Non-pigmented ciliary epithelial cell (primary cell): ENCODE measurements at regions not wholly inside any gene's neighbourhood (a gene's known extent, or its start where the extent isn't known, plus 50 kb on each side); places are given as distances from the start of the nearest gene placed in this dataset.

Experiments
- DNase-seq: peaks from one replicate; pipeline ENCODE4 v3.0.0-alpha.2; 2010; ENCODE audit warnings: low read depth

DNA sequence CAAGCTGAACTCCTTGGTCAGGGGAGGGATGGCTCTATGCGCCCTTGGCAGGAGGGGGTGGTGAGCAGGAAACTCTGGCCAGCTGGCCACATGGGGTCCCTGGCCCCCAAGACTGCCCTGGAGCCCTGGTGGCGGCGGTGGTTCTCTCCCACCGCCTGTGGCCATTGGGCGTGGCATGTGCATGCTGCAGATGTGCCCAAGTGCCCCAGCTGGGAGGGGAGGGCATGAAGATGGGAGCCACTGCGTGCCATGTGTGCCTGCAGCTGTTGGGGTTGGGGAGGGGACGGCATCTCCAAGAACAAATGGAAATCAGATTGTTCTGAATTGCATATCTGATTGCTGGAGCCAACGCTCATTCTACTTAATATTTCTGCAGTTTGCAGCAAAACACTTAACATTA is 115.7 kb upstream of the IGF1 start:
- DNase-seq, result no peak

DNA sequence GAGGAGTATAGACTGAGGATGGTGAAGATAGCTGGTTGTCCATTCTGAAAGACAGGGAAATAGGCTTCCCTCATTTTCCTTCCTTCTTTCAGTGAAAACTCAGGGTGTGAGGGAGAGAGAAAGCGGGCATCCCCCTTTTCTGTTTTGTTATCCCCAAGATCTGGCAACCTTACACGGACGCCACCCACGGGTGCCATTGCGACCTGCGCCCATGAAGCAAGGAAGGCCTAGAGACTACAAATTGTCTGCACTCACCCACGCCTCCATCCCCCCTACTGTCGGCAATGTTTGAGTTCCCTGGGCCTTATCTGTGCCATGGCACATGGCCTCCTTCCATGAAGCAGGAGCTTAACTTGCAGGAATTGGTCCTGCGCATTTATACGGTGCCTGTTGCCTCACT is 115.0 kb upstream of the IGF1 start:
- DNase-seq, result no peak

DNA sequence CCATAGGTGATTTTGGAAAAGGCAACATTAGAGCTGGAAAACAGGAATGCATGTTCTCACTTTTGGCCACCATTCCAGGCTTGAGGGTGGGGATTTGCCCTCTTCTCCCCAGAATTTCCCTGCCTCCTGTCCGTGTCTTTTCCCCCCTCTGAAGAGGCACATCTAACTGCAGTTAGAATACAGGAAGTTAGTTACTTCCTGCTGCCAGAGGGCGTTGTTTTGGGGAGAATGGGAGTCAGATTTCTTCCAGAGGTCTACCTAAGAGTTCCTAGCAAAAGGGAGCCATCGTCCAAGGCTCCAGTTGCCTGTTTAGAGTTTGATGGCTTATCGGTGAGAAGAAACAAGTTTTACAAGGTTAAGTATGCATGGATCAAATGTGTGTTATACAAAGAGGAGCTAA is 112.8 kb upstream of the IGF1 start:
- no peak for DNase-seq

DNA sequence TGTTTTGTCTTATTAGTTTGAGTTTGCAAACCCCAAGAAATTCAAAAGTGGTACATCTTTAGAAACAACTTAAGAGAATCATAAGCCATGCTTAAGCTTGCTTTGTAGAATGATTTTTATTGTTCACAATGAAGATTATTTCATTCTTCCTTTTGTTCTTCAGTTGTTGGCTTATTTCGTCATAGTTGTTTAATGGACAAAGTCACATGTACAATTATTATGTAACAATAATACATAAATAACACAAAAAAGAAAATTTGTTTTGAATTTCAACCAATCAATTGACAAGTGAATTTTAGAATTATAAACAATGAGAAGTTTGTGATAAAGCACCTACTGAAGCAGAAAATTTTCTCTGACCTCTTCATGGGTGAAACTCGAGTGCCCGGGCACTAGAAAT is 111.8 kb upstream of the IGF1 start:
- no peak for DNase-seq

DNA sequence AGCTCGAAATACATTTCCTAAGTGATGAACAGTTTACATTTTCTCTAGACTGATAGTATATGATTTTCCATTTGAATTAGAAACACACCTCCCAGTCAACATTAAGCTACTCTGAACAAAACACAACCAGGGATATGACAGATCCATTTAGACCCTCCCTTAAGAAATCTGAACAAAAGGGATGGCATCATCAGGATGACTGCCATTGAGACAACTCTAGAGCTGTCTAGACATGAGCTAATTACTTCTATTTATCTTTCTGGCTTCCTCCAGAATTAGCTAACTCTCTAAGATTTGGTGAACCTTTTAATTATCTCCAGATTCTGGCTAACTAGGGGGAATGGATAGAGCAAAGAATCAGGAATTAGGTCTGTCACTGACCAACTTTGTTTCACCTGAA is 92.9 kb upstream of the IGF1 start:
- DNase-seq, result no peak

DNA sequence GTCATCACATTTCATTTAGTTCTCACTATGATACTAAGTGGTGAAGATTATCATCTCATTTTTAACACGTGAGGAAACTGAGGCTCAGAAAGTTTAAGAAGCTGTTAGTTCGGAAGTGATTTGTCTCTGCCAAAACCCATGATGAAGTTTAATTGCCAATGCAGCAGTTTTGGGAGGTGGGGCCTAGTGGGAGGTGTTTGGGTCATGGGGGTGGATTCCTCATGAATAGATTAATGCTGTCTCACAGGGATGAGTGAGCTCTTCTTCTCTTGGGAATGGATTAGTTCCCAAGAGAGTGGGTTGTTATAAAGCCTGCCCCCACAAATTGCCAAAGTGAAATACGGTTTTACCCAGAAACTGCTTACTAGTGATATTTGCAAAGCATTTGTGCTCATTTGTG is 91.5 kb upstream of the IGF1 start:
- no peak for DNase-seq

DNA sequence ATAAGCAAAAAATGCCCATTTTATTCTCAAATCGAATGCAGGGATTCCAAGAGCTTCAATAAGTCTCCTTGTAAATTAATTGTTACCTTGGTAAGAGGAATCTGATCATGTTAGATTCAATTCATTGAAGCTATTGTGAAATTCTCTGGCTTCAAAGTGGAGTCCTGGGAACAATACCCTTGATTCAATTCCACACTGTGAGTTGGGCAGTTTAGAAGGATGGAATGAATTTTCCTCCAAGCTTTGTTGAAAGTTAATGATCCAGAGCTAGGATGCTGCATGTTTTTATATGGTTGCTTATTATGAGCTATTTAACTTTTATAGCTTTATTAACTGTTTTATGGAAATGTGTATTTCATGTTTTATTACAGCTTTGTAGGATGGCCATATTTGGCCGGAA is 89.9 kb upstream of the IGF1 start:
- no peak for DNase-seq

DNA sequence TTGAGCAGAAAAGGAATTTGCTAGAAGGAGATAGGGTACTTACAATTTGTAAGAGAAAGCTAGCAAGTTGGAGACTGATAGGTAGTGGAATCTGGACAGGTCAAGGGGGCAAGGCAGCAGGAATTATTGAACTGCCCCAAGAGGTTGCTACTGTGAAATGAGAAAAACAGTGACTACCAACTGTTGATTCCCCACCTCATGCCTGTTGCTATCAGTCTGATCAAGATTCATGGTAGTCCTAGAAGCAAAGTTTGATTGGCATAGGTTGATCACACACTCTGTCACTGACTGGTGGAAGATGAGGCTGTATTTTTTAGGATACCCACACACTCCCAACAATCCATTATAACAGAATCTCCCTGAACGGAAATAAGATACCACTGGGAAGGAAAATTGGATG is 89.4 kb upstream of the IGF1 start:
- DNase-seq, result no peak

DNA sequence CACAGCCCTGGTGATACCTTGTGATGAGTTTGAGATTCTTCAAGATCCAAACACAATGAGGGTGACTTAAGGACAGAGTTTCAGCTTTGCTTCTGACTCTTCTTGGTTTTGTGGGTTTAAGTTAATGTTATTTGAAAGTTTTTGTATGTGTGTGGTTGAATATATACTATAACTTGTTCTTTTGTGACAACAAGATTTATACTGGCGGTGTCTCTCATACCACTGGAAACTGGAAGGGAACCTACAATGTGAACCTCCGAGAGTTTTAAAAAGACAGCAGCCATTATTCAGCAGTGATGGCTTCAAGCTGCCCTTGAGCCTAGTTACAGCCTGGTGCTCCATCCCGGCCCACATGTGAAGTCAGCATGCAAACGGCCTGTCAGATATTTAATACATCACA is 87.9 kb upstream of the IGF1 start:
- no peak for DNase-seq

DNA sequence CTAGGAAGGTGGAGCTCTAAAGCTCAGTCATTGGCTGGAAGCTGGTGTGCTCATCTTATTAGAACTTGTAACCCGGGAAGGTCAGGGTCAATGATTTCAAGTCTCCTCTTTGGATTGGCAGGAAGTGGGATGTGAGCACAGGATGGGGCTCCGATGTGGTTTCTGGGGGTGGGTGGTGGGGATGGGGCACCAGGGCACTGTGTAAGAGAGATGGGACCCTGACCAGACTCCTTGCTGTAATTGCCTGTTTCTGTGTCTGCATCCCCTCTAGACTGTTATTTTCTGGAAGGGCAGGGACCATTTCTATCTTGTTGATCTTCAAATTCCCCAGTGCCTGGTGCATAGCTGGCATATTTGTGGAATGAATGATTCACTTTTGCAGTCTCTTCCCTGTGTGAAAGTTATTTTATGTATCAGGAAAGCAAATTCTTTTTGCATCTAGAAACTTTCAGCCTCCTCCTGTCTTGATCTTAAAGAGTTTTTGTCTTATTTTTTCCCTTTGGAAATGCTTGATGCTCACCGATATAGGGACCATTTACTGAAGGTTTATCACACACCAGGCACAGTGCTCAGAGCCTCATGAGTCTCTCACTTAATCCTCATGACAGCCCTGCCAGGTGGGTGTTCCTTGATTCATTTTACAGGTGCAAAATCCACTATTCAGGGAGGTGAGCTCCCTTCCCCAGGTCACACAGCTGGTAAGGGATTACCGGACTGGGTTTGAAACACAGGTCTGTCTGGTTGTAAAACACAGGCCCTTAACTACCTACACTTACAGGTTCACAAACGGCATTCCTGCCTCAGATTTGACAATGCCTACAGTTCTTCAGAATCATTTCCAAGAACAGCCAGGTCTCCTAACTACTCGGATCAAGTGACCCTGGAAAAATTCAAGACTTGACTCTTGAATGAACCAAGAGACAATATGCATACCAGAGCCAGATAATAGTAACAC is 86.9 kb upstream of the IGF1 start:
- DNase-seq, result peak; percentile 71

DNA sequence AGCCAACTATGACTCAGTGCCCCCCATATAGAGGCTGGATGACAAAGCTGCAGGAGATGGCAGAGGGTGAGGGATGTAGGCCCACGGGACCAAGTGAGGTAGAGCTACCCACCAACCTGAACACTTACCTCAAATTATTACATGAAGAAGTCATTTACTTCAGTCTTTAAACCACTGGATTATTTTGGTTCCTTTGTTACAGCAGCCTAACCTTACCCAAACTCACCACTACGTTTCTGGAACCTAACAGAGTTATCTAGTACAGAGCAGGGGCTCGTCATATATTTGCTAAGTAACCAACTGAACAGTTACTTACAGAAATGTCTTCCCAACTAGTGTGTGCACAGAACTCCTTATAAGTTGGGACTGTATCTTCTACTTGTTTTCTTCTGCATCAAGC is 85.2 kb upstream of the IGF1 start:
- DNase-seq, result no peak

DNA sequence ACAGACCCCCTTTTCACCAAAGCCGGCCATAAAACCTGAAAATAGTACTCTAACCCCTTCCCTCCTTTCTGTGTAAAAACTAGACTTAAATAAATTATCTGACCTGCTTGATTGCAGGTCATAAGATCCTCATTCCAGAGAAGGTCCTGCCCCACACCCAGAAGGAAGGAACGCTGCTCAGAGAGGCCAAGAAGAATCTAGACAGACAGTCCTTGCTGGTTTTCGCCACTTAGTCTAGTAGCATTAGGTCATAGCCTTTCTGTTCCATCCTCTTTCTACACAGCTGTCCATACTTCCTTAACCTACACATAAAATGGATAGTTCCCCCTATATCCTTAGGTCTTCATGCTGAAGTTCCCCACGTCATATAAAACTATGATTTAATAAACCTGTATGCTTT is 83.7 kb upstream of the IGF1 start:
- no peak for DNase-seq

DNA sequence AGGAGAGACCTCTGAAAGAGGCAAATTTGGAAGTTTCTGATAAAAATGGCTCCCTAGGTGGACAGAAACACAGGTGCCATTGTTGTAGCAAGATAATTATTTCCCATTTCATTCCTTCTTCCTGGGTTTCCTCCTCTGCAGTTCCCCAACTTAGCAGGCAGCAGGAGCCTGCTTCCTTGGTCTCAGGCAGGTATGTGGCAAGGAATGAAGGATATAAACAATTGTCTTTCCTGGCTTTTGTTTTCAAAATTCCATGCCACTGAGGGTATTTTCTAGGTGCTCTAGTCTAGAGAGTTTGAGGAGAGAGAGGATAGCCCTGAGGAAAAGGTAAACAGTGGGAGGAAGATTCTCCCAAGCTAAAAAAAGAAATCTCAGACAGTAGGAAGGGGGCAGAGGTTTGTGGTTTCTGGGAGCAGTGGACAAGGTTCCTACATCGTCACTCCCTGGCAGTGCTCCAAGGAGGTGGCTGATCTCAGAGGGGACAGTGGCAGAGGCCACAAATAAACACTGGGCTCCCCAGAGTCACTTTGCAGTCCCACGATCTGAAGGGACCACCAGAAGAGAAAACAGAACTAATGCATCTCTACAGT is 82.6 kb upstream of the IGF1 start:
- no peak for DNase-seq

DNA sequence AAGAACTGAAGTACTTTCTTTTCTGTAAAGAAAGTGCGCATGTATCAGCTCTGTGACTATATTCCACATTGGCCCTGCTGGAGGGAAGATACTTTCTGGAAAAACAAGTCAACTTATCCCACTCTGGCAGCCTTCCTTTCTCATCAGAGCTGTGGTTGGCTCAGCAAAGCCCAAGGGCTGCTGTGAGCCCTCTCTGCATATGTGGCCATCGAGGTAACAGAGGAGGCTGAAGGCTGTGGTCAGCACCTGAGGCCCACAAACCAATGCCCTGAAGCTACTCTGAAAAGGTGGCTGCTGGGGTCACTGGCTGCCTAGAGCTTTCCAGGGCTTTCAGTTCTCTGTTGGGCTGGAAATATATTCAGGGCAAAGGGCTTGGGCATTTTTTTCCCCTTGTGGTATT is 70.8 kb upstream of the IGF1 start:
- DNase-seq, result no peak

DNA sequence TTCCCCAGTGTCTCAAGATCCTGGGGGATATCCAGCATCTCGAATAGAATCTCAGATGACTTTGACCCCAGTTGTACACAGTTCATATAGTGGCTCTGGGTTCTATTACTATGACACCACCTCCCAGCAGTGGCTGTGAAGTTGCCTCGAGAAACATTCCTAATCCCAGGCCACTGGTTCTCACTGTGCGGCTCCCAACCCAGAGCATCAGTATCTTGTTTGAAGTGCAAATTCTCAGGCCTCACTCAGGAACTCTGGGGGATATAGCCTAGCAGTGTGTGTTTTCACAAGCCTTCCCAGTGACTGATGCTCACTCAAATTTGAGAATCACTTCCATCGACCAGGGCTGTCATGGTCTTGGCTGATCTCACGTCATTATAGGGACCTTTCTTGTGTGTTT is 69.3 kb upstream of the IGF1 start:
- DNase-seq, result no peak

DNA sequence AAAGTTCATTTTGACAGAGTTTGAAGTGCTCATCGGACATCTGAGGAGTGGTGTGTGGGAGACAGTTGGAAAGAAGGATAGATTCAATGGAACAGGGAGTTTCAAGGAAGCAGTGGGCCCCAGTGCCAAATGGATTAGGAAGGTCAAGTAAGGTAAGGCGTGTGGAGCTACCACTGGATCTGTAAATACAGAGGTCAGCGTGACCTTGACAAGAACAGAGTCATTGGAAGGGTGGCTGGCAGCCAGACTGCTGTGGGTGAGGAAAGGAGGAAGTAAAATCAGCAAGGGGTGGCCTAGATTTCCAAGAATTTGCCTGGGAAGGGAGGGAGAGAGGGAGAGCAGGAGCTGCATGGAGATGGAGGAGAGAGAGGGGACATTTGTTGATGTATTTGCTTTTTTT is 68.2 kb upstream of the IGF1 start:
- DNase-seq, result no peak

DNA sequence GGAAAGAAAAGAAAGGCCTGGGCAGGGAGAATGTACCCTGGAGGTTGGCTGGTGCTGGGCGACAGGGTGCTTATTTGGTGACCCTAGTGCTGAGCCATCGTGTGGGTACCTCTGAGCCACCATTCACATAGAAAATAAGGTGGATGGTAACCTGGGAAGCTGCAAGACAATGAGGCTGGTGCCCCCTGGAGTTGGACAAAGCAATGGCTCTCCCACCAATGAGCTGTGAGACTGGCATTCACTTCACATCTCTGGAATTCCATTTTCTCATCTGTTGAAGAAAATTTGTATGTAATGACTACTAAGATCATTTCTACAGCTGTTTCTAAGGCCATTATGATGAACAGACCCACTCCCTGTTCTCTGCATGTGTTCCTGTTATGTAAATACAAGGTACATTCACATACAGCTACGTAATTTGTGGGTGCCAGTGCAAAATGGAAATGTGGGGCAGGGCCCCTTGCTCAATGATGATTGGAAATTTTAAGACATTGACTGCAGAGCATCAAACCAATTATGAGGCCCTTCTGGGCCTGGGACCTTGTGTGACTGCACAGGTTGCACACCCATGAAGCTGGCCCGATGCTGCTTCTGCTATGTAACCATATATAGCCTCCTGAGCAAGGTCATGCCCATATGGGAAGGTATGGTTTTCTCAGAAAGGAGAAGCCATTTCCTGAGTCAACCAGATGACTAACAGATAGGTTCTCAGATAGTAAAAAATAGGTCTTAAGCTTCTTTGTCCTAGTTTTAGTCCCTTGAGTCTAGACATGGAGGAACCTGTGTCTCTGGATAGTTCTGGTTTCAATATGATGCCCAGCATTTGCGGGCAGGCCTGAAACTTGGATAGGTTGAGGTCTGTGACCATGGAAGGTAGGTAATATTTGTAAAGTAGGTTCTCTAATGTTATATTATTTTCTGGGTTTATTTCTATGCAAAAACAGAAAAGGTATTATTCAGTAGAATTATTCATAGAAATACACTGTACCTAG is 63.4 kb upstream of the IGF1 start:
- no peak for DNase-seq

DNA sequence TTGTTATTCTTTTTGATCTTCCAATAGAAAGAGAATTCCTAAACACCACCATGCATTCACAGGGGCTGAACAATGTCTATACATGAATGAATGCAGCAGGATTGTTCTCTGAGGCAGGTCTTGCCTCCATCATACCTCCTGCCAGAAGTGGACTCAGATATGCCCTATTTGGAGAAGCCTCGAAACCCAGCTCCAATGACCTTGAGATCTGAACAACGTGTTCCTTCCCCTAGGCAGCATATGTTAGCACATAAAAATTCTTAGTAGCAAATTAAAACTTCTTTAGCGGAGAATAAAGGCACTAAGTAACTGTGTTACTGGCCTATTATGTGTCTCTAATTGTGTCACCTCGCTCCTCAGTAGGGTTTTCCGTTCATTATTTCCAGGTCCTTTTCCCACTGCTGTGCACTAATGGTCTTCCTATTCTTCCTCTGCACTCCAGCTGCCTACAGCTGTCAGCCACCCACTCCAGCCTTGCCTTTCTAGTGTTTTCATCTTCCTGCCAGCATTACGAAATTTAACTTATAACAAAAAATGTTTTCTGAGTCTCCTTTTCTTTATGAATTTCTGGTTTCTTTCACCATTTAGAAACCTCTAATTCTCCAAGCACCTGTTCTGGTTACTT is 62.6 kb upstream of the IGF1 start:
- no peak for DNase-seq

DNA sequence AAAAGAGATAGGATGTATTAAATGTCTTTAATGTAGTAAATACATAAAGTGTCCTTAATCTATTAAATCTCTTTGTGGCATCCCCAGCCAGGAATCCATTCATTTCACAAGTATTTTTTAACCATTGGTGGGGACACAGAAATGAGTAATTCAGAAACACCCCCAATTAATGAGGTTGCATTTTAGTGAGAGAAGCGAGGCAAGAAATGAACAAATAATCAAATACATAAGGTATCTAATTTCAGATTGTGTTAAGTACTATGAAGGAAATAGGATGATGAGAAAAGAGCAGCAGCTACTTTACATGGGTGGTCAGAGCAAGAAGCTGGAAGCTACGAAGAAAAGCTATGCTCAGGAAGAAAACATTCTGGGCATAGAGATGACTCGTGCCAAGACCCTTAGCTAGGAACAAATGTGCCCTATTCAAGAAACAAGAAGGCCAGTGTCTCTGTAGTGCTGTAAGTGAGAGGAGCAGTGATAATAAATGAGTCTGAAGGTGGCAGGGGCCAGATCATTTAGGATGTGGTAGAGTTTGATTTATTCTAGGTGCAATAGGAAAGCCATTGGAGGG is 60.5 kb upstream of the IGF1 start:
- DNase-seq, result no peak

DNA sequence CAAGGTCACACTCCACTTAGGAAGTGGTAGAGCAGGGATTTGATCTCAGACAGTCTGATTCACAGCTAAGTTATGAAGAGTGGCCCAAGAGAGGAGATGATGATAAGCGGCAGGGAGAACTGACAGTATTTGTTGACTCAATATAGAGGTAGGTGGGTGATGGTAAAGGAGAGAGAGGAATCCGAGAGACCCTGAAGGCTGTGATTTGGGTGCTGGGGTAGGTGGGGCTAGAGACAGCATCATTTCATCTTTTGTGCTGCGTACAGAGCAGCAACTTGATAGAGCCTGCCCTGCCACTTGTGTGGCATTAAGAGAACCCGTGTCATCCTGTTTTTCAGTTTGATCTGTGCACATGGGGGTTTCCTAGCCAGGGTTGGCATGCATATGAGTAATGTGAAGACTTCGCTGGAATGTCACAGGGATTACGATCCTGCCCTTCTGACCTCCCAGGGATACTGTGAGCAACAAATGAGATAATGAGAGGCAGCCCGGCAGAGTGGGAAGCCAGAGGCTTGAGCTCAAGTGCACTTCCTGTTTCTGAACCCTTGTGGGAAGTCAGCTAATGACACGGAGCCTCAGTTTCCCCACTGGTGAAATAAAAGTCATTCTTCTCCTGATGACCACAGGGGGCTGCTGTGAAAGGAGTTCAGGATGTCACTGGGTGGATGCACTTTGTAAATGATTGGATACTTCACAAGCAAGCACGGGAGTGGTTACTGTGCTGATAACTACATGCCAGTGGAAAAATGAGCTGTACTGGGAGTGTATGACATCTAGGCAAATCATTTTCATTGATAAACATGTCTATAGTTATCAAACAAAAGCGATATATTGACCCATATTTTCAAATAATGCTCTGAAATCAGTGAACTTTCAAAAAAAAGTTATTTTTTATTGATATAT is 59.5 kb upstream of the IGF1 start:
- peak; percentile 71 for DNase-seq

DNA sequence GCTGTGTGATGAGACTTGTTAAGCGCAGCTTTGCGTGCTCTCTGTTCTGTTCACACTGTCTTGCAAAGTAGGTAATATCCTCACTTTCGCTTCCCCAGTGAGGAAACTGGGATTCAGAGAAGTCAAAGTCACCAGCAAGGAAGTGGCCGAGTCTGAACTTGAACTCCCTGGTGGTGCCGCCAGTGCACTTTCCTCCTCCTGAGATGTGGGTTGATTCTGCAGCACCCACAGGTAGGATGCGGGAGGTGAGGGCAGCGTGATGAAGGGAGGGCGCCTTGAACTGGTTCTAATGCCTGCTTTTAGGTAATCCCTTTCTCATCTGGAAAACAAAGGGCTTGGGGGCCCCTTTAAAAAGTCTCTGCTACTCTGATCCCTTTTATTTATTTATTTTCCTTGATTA is 54.9 kb upstream of the IGF1 start:
- no peak for DNase-seq
